ENCODE measurements at regions not wholly inside any gene's neighbourhood (a gene's known extent, or its start where the extent isn't known, plus 50 kb on each side); places are given as distances from the start of the nearest gene placed in this dataset.

- no peak for TF ChIP-seq CTCF (IDR thresholded peaks at IDR 0.05; ENCODE audit: insufficient read depth, low read length, poor library complexity, severe bottlenecking)
- no peak for TF ChIP-seq EZH2phosphoT487 (conservative IDR thresholded peaks at IDR 0.05; ENCODE audit: low read length)
Measured at GRCh38 chr5:67343835-67344234, 147.2 kb upstream of the CD180 start.
